ENCODE measurements at regions not wholly inside any gene's neighbourhood (a gene's known extent, or its start where the extent isn't known, plus 50 kb on each side); places are given as distances from the start of the nearest gene placed in this dataset.

DNA sequence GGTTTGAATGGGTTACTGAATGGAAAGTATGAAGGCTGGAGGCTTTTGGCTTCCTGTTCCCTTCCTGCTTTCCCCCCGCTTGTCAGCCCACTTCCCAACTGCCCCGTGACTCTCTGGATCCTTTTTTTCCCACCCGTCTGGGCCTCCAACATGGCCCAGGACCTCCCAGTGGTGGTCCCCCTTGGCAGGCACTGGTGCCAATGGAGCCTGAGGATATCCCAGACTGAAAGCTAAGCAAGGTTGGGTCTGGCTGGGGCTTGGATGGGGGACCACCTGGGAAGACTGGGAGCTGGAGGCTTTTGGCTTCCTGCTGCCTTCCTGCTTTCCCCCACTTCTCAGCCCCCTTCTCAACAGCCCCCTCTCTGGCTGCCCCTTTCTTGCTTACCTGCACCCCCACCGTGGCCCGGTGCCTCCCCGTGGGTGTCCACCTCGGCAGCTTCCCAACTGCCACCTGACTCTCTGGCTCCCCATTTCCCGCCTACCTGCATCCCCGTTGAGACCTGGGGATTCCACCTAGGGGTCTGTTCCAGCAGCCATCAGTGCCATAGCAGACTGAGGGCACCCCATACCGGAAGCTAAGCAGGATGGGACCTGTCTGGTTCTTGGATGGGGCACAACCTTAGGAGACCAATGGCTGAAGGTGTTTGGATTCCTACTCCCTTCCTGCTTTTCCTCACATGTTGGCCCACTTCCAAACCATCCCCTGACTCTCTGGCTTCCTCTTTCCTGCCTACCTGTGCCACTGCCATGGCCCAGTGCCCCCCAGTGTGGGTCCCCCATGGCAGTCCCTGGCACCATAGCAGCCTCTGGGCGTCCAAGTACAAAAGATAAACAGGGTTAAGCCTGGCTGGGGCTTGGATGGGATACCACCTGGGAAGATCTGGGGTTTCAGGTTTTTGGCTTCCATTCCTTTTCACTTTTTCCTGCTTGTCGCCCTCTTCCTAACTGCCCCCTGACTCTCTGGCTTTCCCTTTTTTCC lies 2295.3 kb downstream of the TP53TG3F start:
- no peak overlapping the region for H3K27ac ChIP-seq
- TF ChIP-seq, protein P1, sequence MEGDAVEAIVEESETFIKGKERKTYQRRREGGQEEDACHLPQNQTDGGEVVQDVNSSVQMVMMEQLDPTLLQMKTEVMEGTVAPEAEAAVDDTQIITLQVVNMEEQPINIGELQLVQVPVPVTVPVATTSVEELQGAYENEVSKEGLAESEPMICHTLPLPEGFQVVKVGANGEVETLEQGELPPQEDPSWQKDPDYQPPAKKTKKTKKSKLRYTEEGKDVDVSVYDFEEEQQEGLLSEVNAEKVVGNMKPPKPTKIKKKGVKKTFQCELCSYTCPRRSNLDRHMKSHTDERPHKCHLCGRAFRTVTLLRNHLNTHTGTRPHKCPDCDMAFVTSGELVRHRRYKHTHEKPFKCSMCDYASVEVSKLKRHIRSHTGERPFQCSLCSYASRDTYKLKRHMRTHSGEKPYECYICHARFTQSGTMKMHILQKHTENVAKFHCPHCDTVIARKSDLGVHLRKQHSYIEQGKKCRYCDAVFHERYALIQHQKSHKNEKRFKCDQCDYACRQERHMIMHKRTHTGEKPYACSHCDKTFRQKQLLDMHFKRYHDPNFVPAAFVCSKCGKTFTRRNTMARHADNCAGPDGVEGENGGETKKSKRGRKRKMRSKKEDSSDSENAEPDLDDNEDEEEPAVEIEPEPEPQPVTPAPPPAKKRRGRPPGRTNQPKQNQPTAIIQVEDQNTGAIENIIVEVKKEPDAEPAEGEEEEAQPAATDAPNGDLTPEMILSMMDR (conservative IDR thresholded peaks at IDR 0.05) = no peak

DNA sequence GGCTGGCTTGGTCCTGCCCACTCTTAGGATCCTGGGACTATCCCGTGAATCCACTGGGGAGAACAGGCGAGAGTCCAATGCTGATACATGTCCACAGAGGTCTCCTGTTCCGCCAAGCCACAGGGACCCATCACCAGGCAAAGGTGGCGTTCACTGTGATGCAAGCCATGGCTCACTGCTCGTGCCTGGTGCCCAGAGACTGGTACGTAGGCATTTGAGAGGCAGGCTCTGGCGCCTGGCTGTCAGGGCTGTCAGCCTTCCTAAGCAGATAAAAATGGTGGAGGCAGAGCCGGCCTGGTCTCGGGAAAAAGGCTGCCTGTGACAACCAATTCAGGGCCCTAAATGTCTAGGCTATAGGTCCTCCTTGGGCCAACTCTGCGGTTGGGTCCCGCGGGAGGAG lies 2329.0 kb downstream of the TP53TG3F start:
- no peak overlapping the region for H3K27ac ChIP-seq
- TF ChIP-seq, protein P1 (conservative IDR thresholded peaks at IDR 0.05) = no peak

DNA sequence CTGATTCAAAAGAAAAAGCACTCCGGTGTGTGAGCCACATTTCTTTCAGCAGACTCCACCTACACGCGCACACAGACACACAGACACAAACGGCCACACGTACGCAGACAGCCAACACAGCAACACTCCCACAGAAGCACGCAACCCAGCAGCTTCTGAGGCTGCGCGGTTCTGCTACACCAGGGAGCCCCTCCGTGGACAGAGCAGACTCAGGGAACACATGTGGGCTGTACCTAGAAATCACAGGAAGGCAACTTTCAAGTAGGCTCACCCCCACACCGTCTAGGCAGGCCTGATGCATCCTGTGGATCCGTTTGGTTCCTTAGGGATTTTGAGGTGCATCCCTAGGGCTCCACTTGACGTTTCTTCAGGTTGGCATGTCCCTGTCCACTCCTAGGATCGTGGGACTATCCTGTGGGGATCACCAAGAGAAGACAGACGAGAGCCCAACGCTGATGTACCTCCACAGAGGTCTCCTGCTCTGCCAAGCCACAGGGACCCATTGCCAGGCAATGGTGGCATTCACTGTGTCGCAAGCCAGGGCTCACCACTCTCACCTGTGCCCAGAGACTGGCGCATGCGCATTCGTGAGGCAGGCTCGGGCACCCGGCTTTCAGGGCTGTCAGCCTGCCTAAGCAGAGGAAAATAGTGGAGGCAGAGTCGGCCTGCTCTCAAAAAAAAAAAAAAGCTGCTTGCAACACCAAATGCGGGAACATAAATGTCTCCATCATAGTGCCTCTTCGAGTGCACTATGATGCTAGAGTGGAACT lies 2333.3 kb downstream of the TP53TG3F start:
- no peak overlapping the region for H3K27ac ChIP-seq

DNA sequence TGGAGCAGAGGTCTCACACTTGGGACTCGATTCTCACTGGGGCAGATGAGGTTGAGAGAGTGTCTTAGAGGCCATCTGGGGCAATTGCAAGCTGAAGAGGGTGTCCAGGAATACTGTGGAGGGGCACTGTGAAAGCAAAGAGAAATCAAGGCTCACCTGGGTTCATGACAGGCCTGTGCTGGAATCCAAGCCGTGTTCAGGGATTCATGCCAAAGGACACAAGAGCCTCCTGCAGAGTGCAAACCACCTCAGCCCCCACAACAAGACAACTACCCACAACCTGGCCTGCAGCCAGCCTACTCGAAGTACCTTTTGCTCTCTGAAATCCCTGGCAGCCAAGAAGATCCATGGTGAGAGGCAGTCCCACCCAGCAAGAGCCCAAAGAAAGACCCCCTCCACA lies 2334.2 kb downstream of the TP53TG3F start:
- TF ChIP-seq, protein P1 (conservative IDR thresholded peaks at IDR 0.05) = no peak

More for the DNA sequence above, 2333.3 kb downstream of the TP53TG3F start:
- TF ChIP-seq, protein P1 (conservative IDR thresholded peaks at IDR 0.05) = no peak

DNA sequence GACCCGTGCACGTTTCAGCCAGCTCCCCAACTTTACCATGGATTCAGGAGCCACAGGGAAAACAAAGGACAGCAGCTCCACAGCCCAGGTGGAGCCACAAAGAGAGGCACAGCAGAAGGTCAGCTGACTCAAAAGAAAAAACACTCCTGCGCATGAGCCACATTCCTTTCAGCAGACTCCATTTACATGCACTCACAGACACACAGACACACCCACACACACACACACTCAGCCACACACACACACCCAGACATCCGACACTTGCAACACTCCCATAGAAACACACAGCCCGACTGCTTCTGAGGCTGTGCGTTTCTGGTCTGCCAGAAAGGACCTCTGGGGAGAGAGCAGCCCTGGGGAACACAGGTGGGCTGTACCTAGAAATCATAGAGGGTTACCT lies 2335.5 kb downstream of the TP53TG3F start:
- H3K27ac ChIP-seq = no peak overlapping the region
- TF ChIP-seq, protein P1 (conservative IDR thresholded peaks at IDR 0.05) = no peak

More for the DNA sequence above, 2334.2 kb downstream of the TP53TG3F start:
- no peak overlapping the region for H3K27ac ChIP-seq

DNA sequence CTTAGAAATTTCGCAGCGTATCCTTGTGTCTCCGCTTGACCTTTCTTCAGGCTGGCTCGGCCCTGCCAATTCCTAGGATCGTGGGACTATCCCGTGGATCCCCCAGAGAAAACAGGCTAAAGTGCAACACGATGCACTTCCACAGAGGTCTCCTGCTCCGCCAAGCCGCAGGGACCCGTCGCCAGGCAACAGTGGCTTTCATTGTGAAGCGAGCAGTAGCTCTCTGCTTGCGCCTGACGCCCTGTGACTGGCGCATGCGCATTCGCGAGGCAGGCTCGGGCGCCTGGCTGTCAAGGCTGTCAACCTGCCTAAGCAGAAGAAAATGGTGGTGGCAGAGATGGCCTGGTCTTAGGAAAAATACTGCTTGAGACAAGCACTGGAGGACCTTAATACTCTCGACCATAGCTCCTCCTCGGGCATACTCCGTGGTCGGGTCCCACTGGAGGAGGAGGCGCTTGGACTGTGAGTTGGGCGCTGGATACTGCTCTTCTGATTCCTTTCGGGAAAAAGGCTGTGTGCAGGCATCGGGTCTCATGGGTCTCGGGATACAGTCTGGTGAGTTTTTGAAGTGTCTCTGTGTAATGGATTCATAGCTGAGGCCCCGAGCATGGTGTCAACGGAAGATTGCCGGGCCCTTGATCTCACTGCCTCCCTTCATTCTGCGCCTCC lies 2336.1 kb downstream of the TP53TG3F start:
- no peak overlapping the region for H3K27ac ChIP-seq
- TF ChIP-seq, protein P1 (conservative IDR thresholded peaks at IDR 0.05) = no peak

DNA sequence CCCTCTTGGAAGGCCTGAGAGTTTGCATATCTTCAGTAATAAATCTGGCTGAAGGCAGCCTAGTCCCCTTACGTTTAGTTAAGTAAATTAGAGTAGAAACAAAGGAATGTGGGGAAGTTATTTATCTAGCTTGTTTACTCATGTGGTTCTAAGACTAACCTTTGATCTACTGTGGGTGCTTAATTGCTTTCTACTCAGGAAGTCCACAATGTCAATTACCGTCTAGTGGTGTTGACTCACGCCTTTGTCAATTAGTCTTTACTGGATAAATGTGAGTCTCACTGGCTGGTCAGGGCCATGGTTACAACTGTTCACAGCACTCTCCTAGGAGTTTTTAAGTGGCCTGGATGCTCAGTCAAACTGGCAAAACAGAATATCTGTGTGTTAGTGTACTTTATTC lies 2338.4 kb downstream of the TP53TG3F start:
- no peak overlapping the region for H3K27ac ChIP-seq
- TF ChIP-seq, protein P1 (conservative IDR thresholded peaks at IDR 0.05) = no peak

Data from VCaP (cell line).